Esophagus muscularis mucosa (tissue), 4 donors: ENCODE measurements at regions not wholly inside any gene's neighbourhood (a gene's known extent, or its start where the extent isn't known, plus 50 kb on each side); places are given as distances from the start of the nearest gene placed in this dataset.

Source experiments
- DNase-seq: peaks from one replicate; pipeline ENCODE4 v3.0.0-alpha.2; 2017; ENCODE audit errors: extremely low spot score
- H3K27ac ChIP-seq, 4 donors: fragments of 200-600 bp; sonication (generic); replicated peaks in 1 of 4; 1 replicate in 3 of 4; 2 replicates in 1 of 4; pipeline ENCODE4 v1.5.1; 2016 to 2019; ENCODE audit warnings: mild to moderate bottlenecking in 1 of 4
- H3K27me3 ChIP-seq, 4 donors: fragments of 200-600 bp; sonication (generic); one replicate each; pipeline versions ENCODE4 v1.5.1 to v1.6.0; 2016 to 2019
- H3K36me3 ChIP-seq, 4 donors: fragments of 200-600 bp; sonication (generic); one replicate each; pipeline ENCODE4 v1.5.1; 2016 to 2019
- H3K4me1 ChIP-seq, 4 donors: fragments of 200-600 bp; sonication (generic); one replicate each; pipeline ENCODE4 v1.5.1; 2016 to 2019
- H3K4me3 ChIP-seq, 4 donors: fragments of 200-600 bp; sonication (generic); 1 replicate in 2 of 4; 2 replicates in 2 of 4; pipeline ENCODE4 v1.5.1; 2016 to 2019; ENCODE audit warnings: mild to moderate bottlenecking in 4 of 4, moderate library complexity in 1 of 4
- H3K9me3 ChIP-seq, 4 donors: fragments of 200-600 bp; sonication (generic); 1 replicate in 3 of 4; 2 replicates in 1 of 4; pipeline ENCODE4 v1.5.1; 2016 to 2019
- CTCF ChIP-seq, 3 experiments: fragments of 200-600 bp in 2 of 3; fragments of 450-650 bp in 1 of 3; sonication (generic) in 2 of 3; IDR thresholded peaks; one replicate each; pipeline ENCODE4 v1.5.1; 2017 to 2019; ENCODE audit warnings: antibody characterized with exemption in 3 of 3, mild to moderate bottlenecking in 2 of 3, moderate library complexity in 1 of 3
- EP300 ChIP-seq: sonication (generic); formaldehyde crosslinking; IDR thresholded peaks from one replicate; pipeline ENCODE4 v1.6.1; 2017; ENCODE audit warnings: antibody characterized with exemption
- POLR2A ChIP-seq: fragments of 450-650 bp; IDR thresholded peaks from one replicate; pipeline ENCODE4 v1.6.1; 2017; ENCODE audit warnings: antibody characterized with exemption, moderate library complexity, mild to moderate bottlenecking, low read depth
- POLR2AphosphoS5 ChIP-seq, 2 donors: sonication (generic); formaldehyde crosslinking; IDR thresholded peaks; one replicate each; pipeline ENCODE4 v1.6.1; 2017; ENCODE audit warnings: antibody characterized with exemption in 2 of 2
- WGBS: methylation state at CpG from one replicate; pipeline ENCODE4 v1.1.5; 2018; 5-methylcytosine and 5-hydroxymethylcytosine counted together
- intact Hi-C: fragments of 100-400 bp; cut with DNase I; formaldehyde crosslinking; loops from one replicate; pipeline ENCODE4 v1.15.1; 2023

- Histone ChIP-seq H3K9me3 (peaks cover 0 to 10% (median 8%) of the 10 kb centered on the region in 4 donors), H3K4me3 (no peak overlapping the region), H3K27ac (no peak overlapping the region), H3K36me3 (no peaks in the 10 kb centered on the region), H3K27me3 (peaks cover 0 to 10% (median 0%) of the 10 kb centered on the region in 4 donors), H3K4me1 (no peaks in the 10 kb centered on the region)
- intact Hi-C loops = no loop called here
- TF ChIP-seq CTCF (IDR thresholded peaks at IDR 0.05) = no peak
- DNase-seq = no peak
- 80% methylated on average over 2 of the region's 2 CpGs for WGBS
Measured at GRCh38 chr9:78396087-78396486, 99.2 kb downstream of the PSAT1 start.

GRCh38 chr9:78397045-78397444 lies 100.1 kb downstream of the PSAT1 start:
- DNase-seq = no peak
- Histone ChIP-seq H3K9me3 (peaks cover 0 to 10% (median 8%) of the 10 kb centered on the region in 4 donors), H3K4me1 (no peaks in the 10 kb centered on the region), H3K4me3 (no peak overlapping the region), H3K27ac (no peak overlapping the region), H3K27me3 (peaks cover 0 to 10% (median 0%) of the 10 kb centered on the region in 4 donors), H3K36me3 (no peaks in the 10 kb centered on the region)
- no peak for TF ChIP-seq POLR2A
- TF ChIP-seq POLR2AphosphoS5 (IDR thresholded peaks at IDR 0.05) = no peak
- no peak for TF ChIP-seq CTCF (IDR thresholded peaks at IDR 0.05)
- intact Hi-C loops = no loop called here
- 51% methylated on average over 5 of the region's 5 CpGs for WGBS

- TF ChIP-seq CTCF (IDR thresholded peaks at IDR 0.05) = no peak
- TF ChIP-seq POLR2A = no peak
- no peak for TF ChIP-seq POLR2AphosphoS5 (IDR thresholded peaks at IDR 0.05)
- no peak for TF ChIP-seq EP300
- intact Hi-C loops = no loop called here
- Histone ChIP-seq H3K27ac (no peak overlapping the region), H3K27me3 (peaks cover 0 to 10% (median 0%) of the 10 kb centered on the region in 4 donors), H3K4me3 (no peak overlapping the region), H3K9me3 (peaks cover 0 to 10% (median 8%) of the 10 kb centered on the region in 4 donors), H3K36me3 (no peaks in the 10 kb centered on the region), H3K4me1 (no peaks in the 10 kb centered on the region)
- DNase-seq = no peak
- WGBS = 28% methylated on average over 5 of the region's 5 CpGs
Measured at GRCh38 chr9:78397454-78397853, 100.5 kb downstream of the PSAT1 start.

DNA sequence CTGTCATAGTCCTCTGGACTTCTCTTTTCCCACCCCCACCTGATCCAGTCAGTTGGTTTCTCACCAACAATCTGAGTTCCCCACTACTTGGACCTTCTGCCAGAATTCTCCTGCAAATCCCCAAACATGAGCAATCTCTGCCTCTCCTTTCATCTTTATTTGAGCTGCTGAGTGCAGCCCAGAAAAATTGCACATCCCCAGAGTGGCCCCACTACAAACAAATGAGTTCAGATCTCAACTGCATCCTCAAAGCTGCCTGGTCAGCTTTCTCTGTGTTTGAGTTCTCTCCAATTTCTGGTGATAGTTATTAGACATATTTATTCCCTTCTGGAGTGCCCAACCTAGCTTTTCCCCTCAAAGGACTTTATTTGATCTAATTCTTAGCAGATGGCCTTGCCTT lies 102.2 kb downstream of the PSAT1 start:
- Histone ChIP-seq H3K27me3 (peaks cover 0 to 16% (median 0%) of the 10 kb centered on the region in 4 donors), H3K36me3 (no peaks in the 10 kb centered on the region), H3K4me1 (no peaks in the 10 kb centered on the region), H3K4me3 (no peak overlapping the region), H3K27ac (no peak overlapping the region), H3K9me3 (peaks cover 0 to 10% (median 8%) of the 10 kb centered on the region in 4 donors)
- DNase-seq = no peak
- TF ChIP-seq EP300 (no peak), POLR2AphosphoS5 (IDR thresholded peaks at IDR 0.05) (no peak), POLR2A (no peak), CTCF (IDR thresholded peaks at IDR 0.05) (no peak)
- intact Hi-C loops = no loop called here

- H3K4me3 ChIP-seq = no peak overlapping the region
- H3K27me3 ChIP-seq = peaks cover 0 to 24% (median 0%) of the 10 kb centered on the region in 4 donors
- peaks cover 0 to 3% (median under 1%) of the 10 kb centered on the region in 4 donors for H3K9me3 ChIP-seq
- intact Hi-C loops = no loop called here
- no peak overlapping the region for H3K27ac ChIP-seq
- no peak for TF ChIP-seq CTCF (IDR thresholded peaks at IDR 0.05)
- no peak for TF ChIP-seq EP300
- TF ChIP-seq POLR2A = no peak
- TF ChIP-seq POLR2AphosphoS5 (IDR thresholded peaks at IDR 0.05) = no peak
- no peaks in the 10 kb centered on the region for H3K4me1 ChIP-seq
- DNase-seq = no peak
- no peaks in the 10 kb centered on the region for H3K36me3 ChIP-seq
Measured at GRCh38 chr9:78400496-78400895, 103.6 kb downstream of the PSAT1 start.
